ENCODE measurements at regions not wholly inside any gene's neighbourhood (a gene's known extent, or its start where the extent isn't known, plus 50 kb on each side); places are given as distances from the start of the nearest gene placed in this dataset.

DNA sequence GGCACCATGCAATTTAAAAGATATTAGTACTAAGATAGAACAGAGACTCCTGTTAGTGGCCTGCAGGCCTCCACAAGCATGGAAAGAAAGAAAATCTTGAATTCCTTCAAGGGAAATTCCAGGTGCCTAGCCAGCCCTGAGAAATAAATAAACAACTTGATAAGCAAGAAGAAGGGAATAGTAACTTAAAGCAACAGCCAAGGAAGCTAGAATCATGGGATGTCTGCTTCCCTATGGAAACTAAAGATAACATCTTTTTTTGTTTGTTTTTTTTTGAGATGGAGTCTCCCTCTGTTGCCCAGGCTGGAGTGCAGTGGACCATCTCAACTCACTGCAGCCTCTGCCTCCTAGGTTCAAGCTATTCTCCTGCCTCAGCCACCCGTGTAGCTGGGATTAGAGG is 128.6 kb downstream of the SKIDA1 start:
- Histone ChIP-seq H3K4ac (ENCODE audit: low read depth in 1 of 2, low read length in 2 of 2) (no peak overlapping the region), H3K36me3 (ENCODE audit: control insufficient read depth in 1 of 2, insufficient read depth in 2 of 2, low read depth in 1 of 2, low read length in 2 of 2) (no peaks in the 10 kb centered on the region), H2BK120ac (ENCODE audit: low read depth, low read length) (no peak overlapping the region), H3K9me3 (ENCODE audit: control insufficient read depth, low read length) (no peaks in the 10 kb centered on the region), H3K14ac (ENCODE audit: low read length in 2 of 2) (no peak overlapping the region), H4K91ac (ENCODE audit: low read length) (no peak overlapping the region), H3K27me3 (ENCODE audit: control insufficient read depth in 1 of 2, insufficient read depth in 1 of 2, low read length in 2 of 2) (no peaks in the 10 kb centered on the region), H2BK5ac (ENCODE audit: low read depth, low read length, poor library complexity, severe bottlenecking) (no peak overlapping the region), H3K9ac (ENCODE audit: low read length) (no peak overlapping the region), H3K23ac (ENCODE audit: low read length in 2 of 2) (no peak overlapping the region), H2AFZ (ENCODE audit: low read depth, low read length) (no peak overlapping the region), H3K79me1 (replicated peaks; ENCODE audit: low read length, poor library complexity, severe bottlenecking) (no peaks in the 10 kb centered on the region), H3K27ac (ENCODE audit: low read length, poor library complexity, severe bottlenecking) (no peak overlapping the region), H3K4me3 (ENCODE audit: insufficient read depth in 1 of 2, low read depth in 1 of 2, low read length in 2 of 2) (no peak overlapping the region), H3K18ac (ENCODE audit: low read depth in 1 of 2, low read length in 2 of 2) (no peak overlapping the region), H2AK5ac (ENCODE audit: low read length, severe bottlenecking) (no peak overlapping the region), H4K8ac (ENCODE audit: low read length) (no peak overlapping the region), H3K4me2 (ENCODE audit: low read length, poor library complexity, severe bottlenecking) (no peak overlapping the region), H2BK12ac (ENCODE audit: low read length in 2 of 2) (no peak overlapping the region), H2BK15ac (ENCODE audit: low read depth, poor library complexity, severe bottlenecking) (no peak overlapping the region), H3K4me1 (ENCODE audit: control insufficient read depth, insufficient read depth, low read depth, low read length) (peaks cover 7% of the 10 kb centered on the region)
- peak; percentile 17 for DNase-seq
- whole genome bisulfite sequencing = 45% methylated on average over 1 of the region's 1 CpG

DNA sequence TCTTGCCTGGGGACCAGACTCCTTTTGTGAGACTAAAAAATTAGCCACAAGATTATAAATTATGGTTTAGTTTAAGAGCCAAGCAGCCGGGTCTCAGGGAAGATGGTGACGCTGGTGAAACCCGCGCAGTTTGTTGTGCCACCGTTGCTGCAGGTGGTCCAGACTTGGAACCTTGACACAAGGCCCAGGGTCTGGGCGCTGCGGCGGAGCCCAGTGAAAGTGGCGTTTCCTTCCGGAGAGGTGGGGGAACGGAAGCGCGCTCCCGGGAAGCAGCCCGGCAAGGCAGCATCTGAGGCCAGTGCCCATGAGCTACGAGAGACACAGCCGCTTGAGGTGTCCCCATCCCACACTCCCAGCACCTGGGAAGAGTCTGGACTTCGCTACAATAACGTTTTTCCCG is 131.6 kb downstream of the SKIDA1 start:
- no peak for DNase-seq
- 98% methylated on average over 20 of the region's 20 CpGs for WGBS
- H2BK15ac ChIP-seq (ENCODE audit: low read depth, poor library complexity, severe bottlenecking) = no peak overlapping the region

DNA sequence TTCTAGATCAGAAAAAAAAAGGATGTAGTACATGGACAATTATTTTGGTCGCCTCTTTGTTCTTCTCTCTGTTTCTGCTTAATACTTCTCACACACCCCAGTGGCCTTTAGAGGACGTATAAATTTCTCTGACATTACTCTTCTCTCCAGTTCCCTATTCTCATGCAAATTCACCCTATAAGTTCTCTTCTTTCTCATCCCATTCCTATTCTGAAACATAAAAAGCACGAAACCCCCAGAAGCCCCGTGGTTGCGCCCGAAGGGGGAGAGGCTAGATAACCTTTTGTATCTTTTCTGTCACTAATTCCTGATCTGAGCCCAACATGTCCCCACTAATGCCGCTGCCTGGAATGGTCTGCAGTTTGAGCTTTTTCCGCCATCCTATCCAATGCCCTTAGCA is 136.9 kb downstream of the SKIDA1 start:
- H2AFZ ChIP-seq (ENCODE audit: low read depth, low read length) = no peak overlapping the region
- whole genome bisulfite sequencing = 90% methylated on average over 8 of the region's 8 CpGs
- H3K4me3 ChIP-seq (ENCODE audit: insufficient read depth in 1 of 2, low read depth in 1 of 2, low read length in 2 of 2) = no peak overlapping the region
- H3K4me1 ChIP-seq (ENCODE audit: control insufficient read depth, insufficient read depth, low read depth, low read length) = no peaks in the 10 kb centered on the region
- H3K79me1 ChIP-seq (replicated peaks; ENCODE audit: low read length, poor library complexity, severe bottlenecking) = no peaks in the 10 kb centered on the region
- no peak overlapping the region for H4K91ac ChIP-seq (ENCODE audit: low read length)
- no peak overlapping the region for H2BK12ac ChIP-seq (ENCODE audit: low read length in 2 of 2)
- no peaks in the 10 kb centered on the region for H3K27me3 ChIP-seq (ENCODE audit: control insufficient read depth in 1 of 2, insufficient read depth in 1 of 2, low read length in 2 of 2)
- no peaks in the 10 kb centered on the region for H3K36me3 ChIP-seq (ENCODE audit: control insufficient read depth in 1 of 2, insufficient read depth in 2 of 2, low read depth in 1 of 2, low read length in 2 of 2)
- no peak overlapping the region for H2BK120ac ChIP-seq (ENCODE audit: low read depth, low read length)
- no peaks in the 10 kb centered on the region for H3K9me3 ChIP-seq (ENCODE audit: control insufficient read depth, low read length)
- no peak overlapping the region for H3K23ac ChIP-seq (ENCODE audit: low read length in 2 of 2)
- no peak overlapping the region for H3K4me2 ChIP-seq (ENCODE audit: low read length, poor library complexity, severe bottlenecking)
- H2AK5ac ChIP-seq (ENCODE audit: low read length, severe bottlenecking) = no peak overlapping the region
- H3K14ac ChIP-seq (ENCODE audit: low read length in 2 of 2) = no peak overlapping the region
- H2BK5ac ChIP-seq (ENCODE audit: low read depth, low read length, poor library complexity, severe bottlenecking) = no peak overlapping the region
- no peak overlapping the region for H3K4ac ChIP-seq (ENCODE audit: low read depth in 1 of 2, low read length in 2 of 2)
- no peak overlapping the region for H4K8ac ChIP-seq (ENCODE audit: low read length)
- no peak overlapping the region for H2BK15ac ChIP-seq (ENCODE audit: low read depth, poor library complexity, severe bottlenecking)
- no peak overlapping the region for H3K9ac ChIP-seq (ENCODE audit: low read length)
- H3K18ac ChIP-seq (ENCODE audit: low read depth in 1 of 2, low read length in 2 of 2) = no peak overlapping the region
- H3K27ac ChIP-seq (ENCODE audit: low read length, poor library complexity, severe bottlenecking) = no peak overlapping the region
- DNase-seq = no peak

More for the DNA sequence above, 131.6 kb downstream of the SKIDA1 start:
- Histone ChIP-seq H4K8ac (ENCODE audit: low read length) (no peak overlapping the region), H3K79me1 (replicated peaks; ENCODE audit: low read length, poor library complexity, severe bottlenecking) (no peaks in the 10 kb centered on the region), H3K9me3 (ENCODE audit: control insufficient read depth, low read length) (no peaks in the 10 kb centered on the region), H2BK12ac (ENCODE audit: low read length in 2 of 2) (no peak overlapping the region), H3K18ac (ENCODE audit: low read depth in 1 of 2, low read length in 2 of 2) (no peak overlapping the region), H3K36me3 (ENCODE audit: control insufficient read depth in 1 of 2, insufficient read depth in 2 of 2, low read depth in 1 of 2, low read length in 2 of 2) (no peaks in the 10 kb centered on the region), H2BK120ac (ENCODE audit: low read depth, low read length) (no peak overlapping the region), H4K91ac (ENCODE audit: low read length) (no peak overlapping the region), H2BK5ac (ENCODE audit: low read depth, low read length, poor library complexity, severe bottlenecking) (no peak overlapping the region), H3K9ac (ENCODE audit: low read length) (no peak overlapping the region), H2AFZ (ENCODE audit: low read depth, low read length) (no peak overlapping the region), H2AK5ac (ENCODE audit: low read length, severe bottlenecking) (no peak overlapping the region), H3K4me1 (ENCODE audit: control insufficient read depth, insufficient read depth, low read depth, low read length) (peaks cover 5% of the 10 kb centered on the region), H3K27ac (ENCODE audit: low read length, poor library complexity, severe bottlenecking) (no peak overlapping the region), H3K4ac (ENCODE audit: low read depth in 1 of 2, low read length in 2 of 2) (no peak overlapping the region), H3K4me3 (ENCODE audit: insufficient read depth in 1 of 2, low read depth in 1 of 2, low read length in 2 of 2) (no peak overlapping the region), H3K27me3 (ENCODE audit: control insufficient read depth in 1 of 2, insufficient read depth in 1 of 2, low read length in 2 of 2) (no peaks in the 10 kb centered on the region), H3K23ac (ENCODE audit: low read length in 2 of 2) (no peak overlapping the region), H3K14ac (ENCODE audit: low read length in 2 of 2) (no peak overlapping the region), H3K4me2 (ENCODE audit: low read length, poor library complexity, severe bottlenecking) (no peak overlapping the region)

DNA sequence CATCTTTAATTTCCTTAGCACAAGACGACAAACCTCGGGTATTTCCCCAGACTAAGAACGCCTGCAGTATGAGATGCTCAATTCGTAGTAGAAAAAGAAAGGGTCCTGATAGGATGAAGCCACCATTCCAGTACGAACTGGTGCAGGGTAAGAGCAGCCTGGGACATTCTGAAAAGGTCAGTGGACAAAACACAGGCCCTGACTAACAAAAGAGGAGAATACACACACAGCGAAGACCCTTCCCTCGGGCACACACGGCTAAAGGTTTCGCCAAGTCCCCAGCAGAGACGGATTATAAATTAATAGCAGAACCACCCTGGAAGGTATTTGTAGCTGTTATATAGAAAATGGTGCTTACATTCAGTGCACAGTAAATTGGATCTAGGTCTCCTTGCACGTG is 137.6 kb downstream of the SKIDA1 start:
- no peak for DNase-seq
- Histone ChIP-seq H2AFZ (ENCODE audit: low read depth, low read length) (no peak overlapping the region), H2BK12ac (ENCODE audit: low read length in 2 of 2) (no peak overlapping the region), H4K8ac (ENCODE audit: low read length) (no peak overlapping the region), H2AK5ac (ENCODE audit: low read length, severe bottlenecking) (no peak overlapping the region), H3K36me3 (ENCODE audit: control insufficient read depth in 1 of 2, insufficient read depth in 2 of 2, low read depth in 1 of 2, low read length in 2 of 2) (no peaks in the 10 kb centered on the region), H3K79me1 (replicated peaks; ENCODE audit: low read length, poor library complexity, severe bottlenecking) (no peaks in the 10 kb centered on the region), H3K27ac (ENCODE audit: low read length, poor library complexity, severe bottlenecking) (no peak overlapping the region), H3K4me3 (ENCODE audit: insufficient read depth in 1 of 2, low read depth in 1 of 2, low read length in 2 of 2) (no peak overlapping the region), H3K27me3 (ENCODE audit: control insufficient read depth in 1 of 2, insufficient read depth in 1 of 2, low read length in 2 of 2) (no peaks in the 10 kb centered on the region), H3K9me3 (ENCODE audit: control insufficient read depth, low read length) (no peaks in the 10 kb centered on the region), H3K14ac (ENCODE audit: low read length in 2 of 2) (no peak overlapping the region), H3K4me1 (ENCODE audit: control insufficient read depth, insufficient read depth, low read depth, low read length) (no peaks in the 10 kb centered on the region), H3K9ac (ENCODE audit: low read length) (no peak overlapping the region), H3K18ac (ENCODE audit: low read depth in 1 of 2, low read length in 2 of 2) (no peak overlapping the region), H3K4me2 (ENCODE audit: low read length, poor library complexity, severe bottlenecking) (no peak overlapping the region), H2BK15ac (ENCODE audit: low read depth, poor library complexity, severe bottlenecking) (no peak overlapping the region), H3K23ac (ENCODE audit: low read length in 2 of 2) (no peak overlapping the region), H3K4ac (ENCODE audit: low read depth in 1 of 2, low read length in 2 of 2) (no peak overlapping the region), H2BK120ac (ENCODE audit: low read depth, low read length) (no peak overlapping the region), H2BK5ac (ENCODE audit: low read depth, low read length, poor library complexity, severe bottlenecking) (no peak overlapping the region), H4K91ac (ENCODE audit: low read length) (no peak overlapping the region)
- WGBS = 90% methylated on average over 11 of the region's 11 CpGs
